Lower leg skin (tissue), 3 donors: ENCODE measurements at regions not wholly inside any gene's neighbourhood (a gene's known extent, or its start where the extent isn't known, plus 50 kb on each side); places are given as distances from the start of the nearest gene placed in this dataset.

ENCODE experiments used
- POLR2A ChIP-seq, 2 donors: fragments of 450-650 bp; IDR thresholded peaks; one replicate each; pipeline ENCODE4 v1.6.1; 2016 to 2017; ENCODE audit warnings: antibody characterized with exemption in 2 of 2, mild to moderate bottlenecking in 1 of 2, moderate library complexity in 1 of 2
- TF ChIP-seq, protein P1 (sequence below), 3 donors: fragments of 450-650 bp; IDR thresholded peaks; one replicate each; pipeline ENCODE4 v1.5.1; 2016; ENCODE audit warnings: antibody characterized with exemption in 3 of 3, mild to moderate bottlenecking in 3 of 3, moderate library complexity in 2 of 3

GRCh38 chr15:62874959-62875625 lies 167.5 kb upstream of the TPM1 start:
- TF ChIP-seq POLR2A (IDR thresholded peaks at IDR 0.05) = no peak
- TF ChIP-seq, protein P1, sequence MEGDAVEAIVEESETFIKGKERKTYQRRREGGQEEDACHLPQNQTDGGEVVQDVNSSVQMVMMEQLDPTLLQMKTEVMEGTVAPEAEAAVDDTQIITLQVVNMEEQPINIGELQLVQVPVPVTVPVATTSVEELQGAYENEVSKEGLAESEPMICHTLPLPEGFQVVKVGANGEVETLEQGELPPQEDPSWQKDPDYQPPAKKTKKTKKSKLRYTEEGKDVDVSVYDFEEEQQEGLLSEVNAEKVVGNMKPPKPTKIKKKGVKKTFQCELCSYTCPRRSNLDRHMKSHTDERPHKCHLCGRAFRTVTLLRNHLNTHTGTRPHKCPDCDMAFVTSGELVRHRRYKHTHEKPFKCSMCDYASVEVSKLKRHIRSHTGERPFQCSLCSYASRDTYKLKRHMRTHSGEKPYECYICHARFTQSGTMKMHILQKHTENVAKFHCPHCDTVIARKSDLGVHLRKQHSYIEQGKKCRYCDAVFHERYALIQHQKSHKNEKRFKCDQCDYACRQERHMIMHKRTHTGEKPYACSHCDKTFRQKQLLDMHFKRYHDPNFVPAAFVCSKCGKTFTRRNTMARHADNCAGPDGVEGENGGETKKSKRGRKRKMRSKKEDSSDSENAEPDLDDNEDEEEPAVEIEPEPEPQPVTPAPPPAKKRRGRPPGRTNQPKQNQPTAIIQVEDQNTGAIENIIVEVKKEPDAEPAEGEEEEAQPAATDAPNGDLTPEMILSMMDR (IDR thresholded peaks at IDR 0.05) = no peak
